Prostate gland (tissue), 2 donors: ENCODE measurements at regions not wholly inside any gene's neighbourhood (a gene's known extent, or its start where the extent isn't known, plus 50 kb on each side); places are given as distances from the start of the nearest gene placed in this dataset.

Source experiments
- CTCF ChIP-seq, 4 experiments: fragments of 200-600 bp in 2 of 4; fragments of 450-650 bp in 2 of 4; sonication (generic) in 2 of 4; IDR thresholded peaks; 1 replicate in 3 of 4; 2 replicates in 1 of 4; pipeline ENCODE4 v1.5.1; 2016 to 2019; ENCODE audit warnings: antibody characterized with exemption in 4 of 4, mild to moderate bottlenecking in 2 of 4, moderate library complexity in 2 of 4
- POLR2A ChIP-seq: fragments of 450-650 bp; IDR thresholded peaks from one replicate; pipeline ENCODE4 v1.6.1; 2016; ENCODE audit warnings: antibody characterized with exemption, mild to moderate bottlenecking
- POLR2AphosphoS5 ChIP-seq: sonication (generic); formaldehyde crosslinking; IDR thresholded peaks from one replicate; pipeline ENCODE4 v1.6.1; 2017; ENCODE audit warnings: antibody characterized with exemption

- TF ChIP-seq CTCF (IDR thresholded peaks at IDR 0.05) (no peak), POLR2AphosphoS5 (no peak), POLR2A (no peak)
These were observed 217.9 kb upstream of the ZMIZ1 start for GRCh38 chr10:78850644-78851435.
